GM12865 (cell line): ENCODE measurements at regions not wholly inside any gene's neighbourhood (a gene's known extent, or its start where the extent isn't known, plus 50 kb on each side); places are given as distances from the start of the nearest gene placed in this dataset.

ENCODE experiments used
- DNase-seq: peaks from one replicate; pipeline ENCODE4 v3.0.0; 2010; ENCODE audit warnings: low read depth
- H3K4me3 ChIP-seq: 2 replicates; pipeline ENCODE4 v1.5.1; 2011; ENCODE audit warnings: mild to moderate bottlenecking, low read depth, low read length, control low read depth
- CTCF ChIP-seq: IDR thresholded peaks from 2 replicates; pipeline ENCODE4 v1.5.1; 2011; ENCODE audit warnings: low read length, control low read depth, low read depth, inconsistent platforms; ENCODE audit not compliant: insufficient read depth; ENCODE audit errors: missing control alignments

DNA sequence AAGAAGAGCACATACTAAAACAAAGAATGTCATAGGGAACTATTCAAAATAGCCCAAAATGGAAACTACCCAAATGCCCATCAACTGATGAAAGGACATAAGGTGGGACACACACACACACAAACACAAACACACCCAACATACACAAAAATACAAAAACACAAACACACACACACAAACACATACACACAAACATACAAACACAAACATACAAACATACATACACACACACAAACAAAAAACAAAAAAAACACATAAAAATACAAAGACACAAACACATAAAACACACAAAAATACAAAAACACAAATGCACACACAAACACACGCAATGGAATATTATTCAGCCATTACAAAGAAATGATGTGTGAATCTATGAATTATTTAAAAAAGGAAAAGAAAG lies 203.6 kb downstream of the ERMARD start:
- no peak for DNase-seq
- H3K4me3 ChIP-seq, result no peak overlapping the region
- TF ChIP-seq CTCF, result no peak

- TF ChIP-seq CTCF, result no peak
- no peak for DNase-seq
- H3K4me3 ChIP-seq, result no peak overlapping the region
Measured at GRCh38 chr6:169953686-169954085, 202.3 kb downstream of the ERMARD start.

- peak; percentile 30 for TF ChIP-seq CTCF
- H3K4me3 ChIP-seq, result no peak overlapping the region
- peak; percentile 29 for DNase-seq
Measured at GRCh38 chr6:169950558-169950957, 199.1 kb downstream of the ERMARD start.

DNA sequence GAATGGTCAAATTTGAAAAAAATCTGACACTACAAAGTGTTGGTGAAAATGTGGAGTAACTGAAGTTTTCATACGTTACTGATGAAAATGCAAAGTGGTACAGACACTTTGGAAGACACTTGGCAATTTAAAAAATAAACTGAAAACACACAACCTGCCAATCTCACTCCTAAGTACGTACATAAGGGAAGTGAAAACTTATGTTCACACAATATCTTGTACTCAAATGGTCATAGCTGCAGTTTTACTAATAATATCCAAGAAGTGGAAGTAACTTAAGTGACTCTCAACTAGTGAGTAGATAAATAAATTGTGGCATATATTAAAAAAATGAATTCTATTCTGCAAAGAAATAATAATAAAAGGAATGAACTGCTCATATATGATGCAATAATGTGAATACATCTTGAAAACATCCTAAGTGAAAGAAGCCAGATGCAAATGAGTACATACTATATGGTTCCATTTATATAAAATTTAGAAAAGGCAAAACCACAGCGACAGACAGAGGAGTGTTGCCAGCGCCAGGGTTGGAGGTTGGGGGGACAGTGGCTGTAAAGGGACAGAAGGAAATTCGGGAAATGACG lies 198.2 kb downstream of the ERMARD start:
- no peak for TF ChIP-seq CTCF
- H3K4me3 ChIP-seq, result no peak overlapping the region
- no peak for DNase-seq

- DNase-seq, result no peak
- no peak overlapping the region for H3K4me3 ChIP-seq
- no peak for TF ChIP-seq CTCF
Measured at GRCh38 chr6:169946971-169947370, 195.5 kb downstream of the ERMARD start.

GRCh38 chr6:169945117-169945516 lies 193.7 kb downstream of the ERMARD start:
- DNase-seq, result no peak
- H3K4me3 ChIP-seq, result no peak overlapping the region
- TF ChIP-seq CTCF, result no peak

DNA sequence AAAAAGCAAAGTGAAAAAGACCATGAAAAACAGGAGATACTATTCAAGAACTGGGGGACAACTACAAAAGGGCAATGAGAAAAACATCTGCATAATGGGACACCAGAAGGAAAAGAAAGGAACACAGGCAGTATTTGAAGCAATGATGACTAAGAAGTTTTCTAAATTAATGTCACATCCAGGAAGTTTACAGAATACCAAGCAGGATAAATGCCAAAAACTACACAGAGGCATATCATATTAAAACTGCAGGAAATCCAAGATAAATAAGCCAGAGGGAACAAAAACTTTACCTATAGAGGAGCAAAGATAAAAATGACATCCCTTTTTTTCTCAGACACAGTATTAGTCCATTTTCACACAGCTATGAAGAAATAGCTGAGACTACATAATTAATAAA lies 193.0 kb downstream of the ERMARD start:
- TF ChIP-seq CTCF, result no peak
- H3K4me3 ChIP-seq, result no peak overlapping the region
- no peak for DNase-seq
